ENCODE measurements at regions not wholly inside any gene's neighbourhood (a gene's known extent, or its start where the extent isn't known, plus 50 kb on each side); places are given as distances from the start of the nearest gene placed in this dataset.
A peak's percentile ranks its signal among the peaks of the same experiment; 100 is the strongest.

- intact Hi-C loops (cut with DNase I): no loop called here
- ATAC-seq (no peak), DNase-seq (no peak)
Observed at GRCh38 chr9:120156376-120156775, 423.6 kb downstream of the CDK5RAP2 start.

GRCh38 chr9:120153258-120153657 lies 426.7 kb downstream of the CDK5RAP2 start:
- intact Hi-C loops (cut with DNase I): no loop called here
- DNase-seq (no peak), ATAC-seq (no peak)

- ATAC-seq (peak; percentile 34 to 58), DNase-seq (peak; percentile 26)
- intact Hi-C loops (cut with DNase I): no loop called here
Observed at GRCh38 chr9:120152295-120152694, 427.7 kb downstream of the CDK5RAP2 start.

- ATAC-seq (no peak), DNase-seq (no peak)
- intact Hi-C loops (cut with DNase I): no loop called here
Observed at GRCh38 chr9:120151806-120152205, 428.2 kb downstream of the CDK5RAP2 start.

GRCh38 chr9:120151149-120151548 lies 428.8 kb downstream of the CDK5RAP2 start:
- no peak for ATAC-seq
- intact Hi-C loops (cut with DNase I): no loop called here
- DNase-seq: no peak

GRCh38 chr9:120138955-120139354 lies 441.0 kb downstream of the CDK5RAP2 start:
- intact Hi-C loops (cut with DNase I): no loop called here

GRCh38 chr9:120137186-120137840 lies 442.7 kb downstream of the CDK5RAP2 start:
- intact Hi-C loops (cut with DNase I): no loop called here
- DNase-seq (no peak), ATAC-seq (no peak)

More at GRCh38 chr9:120138955-120139354, 441.0 kb downstream of the CDK5RAP2 start:
- ATAC-seq (no peak), DNase-seq (no peak)

- intact Hi-C loops (cut with DNase I): no loop called here
- ATAC-seq (no peak), DNase-seq (no peak)
Observed at GRCh38 chr9:120136696-120137095, 443.3 kb downstream of the CDK5RAP2 start.

GRCh38 chr9:120117081-120117480 lies 462.9 kb downstream of the CDK5RAP2 start:
- intact Hi-C loops (cut with DNase I): no loop called here
- no peak for ATAC-seq

GRCh38 chr9:120110520-120110919 lies 469.4 kb downstream of the CDK5RAP2 start:
- intact Hi-C loops (cut with DNase I): no loop called here
- ATAC-seq: no peak
- DNase-seq: no peak

More at GRCh38 chr9:120117081-120117480, 462.9 kb downstream of the CDK5RAP2 start:
- no peak for DNase-seq

GRCh38 chr9:120109242-120109641 lies 470.7 kb downstream of the CDK5RAP2 start:
- DNase-seq (no peak), ATAC-seq (no peak)
- intact Hi-C loops (cut with DNase I): no loop called here

GRCh38 chr9:120107138-120107537 lies 472.8 kb downstream of the CDK5RAP2 start:
- no peak for ATAC-seq

GRCh38 chr9:120104771-120105170 lies 475.2 kb downstream of the CDK5RAP2 start:
- DNase-seq: no peak
- ATAC-seq: no peak
- intact Hi-C loops (cut with DNase I): no loop called here

More at GRCh38 chr9:120107138-120107537, 472.8 kb downstream of the CDK5RAP2 start:
- intact Hi-C loops (cut with DNase I): no loop called here
- DNase-seq: no peak

GRCh38 chr9:120100595-120100994 lies 479.4 kb downstream of the CDK5RAP2 start:
- DNase-seq: no peak
- ATAC-seq: no peak
- intact Hi-C loops (cut with DNase I): no loop called here

- ATAC-seq (no peak), DNase-seq (no peak)
- intact Hi-C loops (cut with DNase I): no loop called here
Observed at GRCh38 chr9:120099065-120099464, 480.9 kb downstream of the CDK5RAP2 start.

- ATAC-seq (no peak), DNase-seq (no peak)
- intact Hi-C loops (cut with DNase I): no loop called here
Observed at GRCh38 chr9:120098584-120098983, 481.4 kb downstream of the CDK5RAP2 start.

GRCh38 chr9:120091206-120091605 lies 488.8 kb downstream of the CDK5RAP2 start:
- intact Hi-C loops (cut with DNase I): no loop called here
- ATAC-seq: no peak
- no peak for DNase-seq

- no peak for DNase-seq
- intact Hi-C loops (cut with DNase I): no loop called here
- ATAC-seq: no peak
Observed at GRCh38 chr9:120080849-120081248, 499.1 kb downstream of the CDK5RAP2 start.

GRCh38 chr9:120078112-120078511 lies 501.9 kb downstream of the CDK5RAP2 start:
- ATAC-seq (no peak), DNase-seq (no peak)
- intact Hi-C loops (cut with DNase I): no loop called here

- no peak for DNase-seq
- no peak for ATAC-seq
- intact Hi-C loops (cut with DNase I): no loop called here
Observed at GRCh38 chr9:120071760-120072159, 508.2 kb downstream of the CDK5RAP2 start.

- intact Hi-C loops (cut with DNase I): no loop called here
- DNase-seq (no peak), ATAC-seq (peak in 1 of 2 donors; percentile 82)
Observed at GRCh38 chr9:120066315-120066714, 513.7 kb downstream of the CDK5RAP2 start.

Measured in left cardiac atrium (tissue), 4 donors.